H9 (cell line): ENCODE measurements at regions not wholly inside any gene's neighbourhood (a gene's known extent, or its start where the extent isn't known, plus 50 kb on each side); places are given as distances from the start of the nearest gene placed in this dataset.

Source experiments
- DNase-seq: peaks from one replicate; pipeline ENCODE4 v3.0.0-alpha.2; 2017
- H2AFZ ChIP-seq: one replicate; pipeline ENCODE4 v1.6.1; 2013; ENCODE audit warnings: mild to moderate bottlenecking, low read length, control low read depth, moderate library complexity
- H2AK5ac ChIP-seq: 2 replicates; pipeline ENCODE4 v1.6.1; 2013; ENCODE audit warnings: low read length, control low read depth, mixed read lengths; ENCODE audit not compliant: insufficient read length
- H2BK120ac ChIP-seq: one replicate; pipeline ENCODE4 v1.6.1; 2013; ENCODE audit warnings: low read depth, mild to moderate bottlenecking, low read length, control low read depth, inconsistent platforms; ENCODE audit not compliant: poor library complexity, severe bottlenecking
- H2BK12ac ChIP-seq: 2 replicates; pipeline ENCODE4 v1.6.1; 2013; ENCODE audit warnings: low read length, control low read depth, mixed read lengths, low read depth; ENCODE audit not compliant: insufficient read length
- H2BK15ac ChIP-seq: 2 replicates; pipeline ENCODE4 v1.6.1; 2013; ENCODE audit warnings: low read depth, low read length, control low read depth
- H2BK20ac ChIP-seq: one replicate; pipeline ENCODE4 v1.6.1; 2013; ENCODE audit warnings: low read depth, mild to moderate bottlenecking, low read length, control low read depth, inconsistent platforms; ENCODE audit not compliant: poor library complexity, severe bottlenecking
- H2BK5ac ChIP-seq: 2 replicates; pipeline ENCODE4 v1.6.1; 2013; ENCODE audit warnings: low read length, control low read depth, mixed read lengths; ENCODE audit not compliant: insufficient read length
- H3K14ac ChIP-seq: 2 replicates; pipeline ENCODE4 v1.6.1; 2013; ENCODE audit warnings: low read length, control low read depth; ENCODE audit not compliant: insufficient read depth
- H3K18ac ChIP-seq: 2 replicates; pipeline ENCODE4 v1.6.1; 2013; ENCODE audit warnings: low read depth, mild to moderate bottlenecking, mixed read lengths, low read length, control low read depth; ENCODE audit not compliant: insufficient read length
- H3K23ac ChIP-seq: 2 replicates; pipeline ENCODE4 v1.6.1; 2013; ENCODE audit warnings: low read length, control low read depth, mixed read lengths, low read depth; ENCODE audit not compliant: insufficient read length
- H3K23me2 ChIP-seq: 2 replicates; pipeline ENCODE4 v1.6.1; 2013; ENCODE audit warnings: low read depth, mild to moderate bottlenecking, mixed read lengths, low read length, control low read depth; ENCODE audit not compliant: insufficient read length, poor library complexity, severe bottlenecking
- H3K27ac ChIP-seq: 2 replicates; pipeline ENCODE4 v1.5.1; 2013; ENCODE audit warnings: low read length, control low read depth, mixed read lengths, low read depth; ENCODE audit not compliant: insufficient read length
- H3K27me3 ChIP-seq: 2 replicates; pipeline ENCODE4 v1.6.1; 2013; ENCODE audit warnings: low read length, control low read depth, inconsistent platforms; ENCODE audit not compliant: insufficient read depth
- H3K4ac ChIP-seq: 2 replicates; pipeline ENCODE4 v1.6.1; 2013; ENCODE audit warnings: low read depth, mild to moderate bottlenecking, control low read depth, inconsistent platforms, low read length, moderate library complexity
- H3K4me1 ChIP-seq: 2 replicates; pipeline ENCODE4 v1.6.1; 2013; ENCODE audit warnings: low read length, control low read depth, inconsistent platforms; ENCODE audit not compliant: insufficient read depth
- H3K4me2 ChIP-seq: 2 replicates; pipeline ENCODE4 v1.6.1; 2013; ENCODE audit warnings: low read length, control low read depth, mixed read lengths; ENCODE audit not compliant: insufficient read length, insufficient read depth
- H3K56ac ChIP-seq: 2 replicates; pipeline ENCODE4 v1.6.1; 2013; ENCODE audit warnings: low read depth, mild to moderate bottlenecking, mixed read lengths, low read length, control low read depth; ENCODE audit not compliant: insufficient read length
- H3K79me1 ChIP-seq: 2 replicates; pipeline ENCODE4 v1.6.1; 2013; ENCODE audit warnings: low read depth, mild to moderate bottlenecking, moderate library complexity, low read length, control low read depth, inconsistent platforms; ENCODE audit not compliant: insufficient read depth, poor library complexity, severe bottlenecking
- H3K79me2 ChIP-seq: 2 replicates; pipeline ENCODE4 v1.6.1; 2013; ENCODE audit warnings: low read length, control low read depth, inconsistent platforms; ENCODE audit not compliant: insufficient read depth
- H3K9ac ChIP-seq: 2 replicates; pipeline ENCODE4 v1.6.1; 2013; ENCODE audit warnings: low read length, control low read depth, mixed read lengths; ENCODE audit not compliant: insufficient read length; ENCODE audit errors: extremely low read depth
- H3K9me3 ChIP-seq: one replicate; pipeline ENCODE4 v1.6.1; 2013; ENCODE audit warnings: low read depth, low read length, inconsistent platforms; ENCODE audit not compliant: control insufficient read depth
- H3T11ph ChIP-seq: one replicate; pipeline ENCODE4 v1.6.1; 2013; ENCODE audit warnings: mild to moderate bottlenecking, low read length, control low read depth, inconsistent platforms
- H4K20me1 ChIP-seq: one replicate; pipeline ENCODE4 v1.6.1; 2013; ENCODE audit not compliant: control insufficient read depth, insufficient read length, insufficient read depth
- H4K5ac ChIP-seq: 2 replicates; pipeline ENCODE4 v1.6.1; 2013; ENCODE audit warnings: low read depth, mild to moderate bottlenecking, mixed read lengths, low read length, control low read depth; ENCODE audit not compliant: insufficient read length
- H4K8ac ChIP-seq: replicated peaks from 2 replicates; pipeline ENCODE4 v1.6.1; 2013; ENCODE audit warnings: low read length, control low read depth, mixed read lengths, low read depth; ENCODE audit not compliant: insufficient read length
- H4K91ac ChIP-seq: 2 replicates; pipeline ENCODE4 v1.6.1; 2013; ENCODE audit warnings: low read depth, mild to moderate bottlenecking, moderate library complexity, mixed read lengths, low read length, control low read depth; ENCODE audit not compliant: insufficient read length
- H3K27ac Mint-ChIP-seq, 3 experiments: 2 replicates in 2 of 3; 3 replicates in 1 of 3; pipeline ENCODE4 v1.8.0; 2020 to 2021; ENCODE audit warnings: mixed read lengths in 3 of 3, mild to moderate bottlenecking in 1 of 3, moderate library complexity in 1 of 3
- H3K27me3 Mint-ChIP-seq: 2 replicates; pipeline ENCODE4 v1.8.0; 2021; ENCODE audit warnings: low read depth, mild to moderate bottlenecking, moderate library complexity, mixed read lengths
- H3K36me3 Mint-ChIP-seq, 3 experiments: 2 replicates in 2 of 3; 3 replicates in 1 of 3; pipeline ENCODE4 v1.8.0; 2020 to 2021; ENCODE audit warnings: low read depth in 3 of 3, mixed read lengths in 3 of 3; ENCODE audit not compliant: insufficient read depth in 1 of 3
- H3K4me1 Mint-ChIP-seq, 2 experiments: 2 replicates each; pipeline ENCODE4 v1.8.0; 2020; ENCODE audit warnings: mixed read lengths in 2 of 2
- H3K4me3 Mint-ChIP-seq, 2 experiments: 2 replicates in 1 of 2; 3 replicates in 1 of 2; pipeline ENCODE4 v1.8.0; 2020 to 2021; ENCODE audit warnings: mild to moderate bottlenecking in 2 of 2, mixed read lengths in 2 of 2, moderate library complexity in 1 of 2
- H3K9me3 Mint-ChIP-seq, 2 experiments: 2 replicates in 1 of 2; 3 replicates in 1 of 2; pipeline ENCODE4 v1.8.0; 2020; ENCODE audit warnings: mild to moderate bottlenecking in 2 of 2, mixed read lengths in 2 of 2, moderate library complexity in 1 of 2
- TF ChIP-seq, protein P1 (sequence below): fragments of 200-600 bp; sonication (generic); conservative IDR thresholded peaks from 3 replicates; pipeline ENCODE4 v1.8.0; 2021; ENCODE audit warnings: antibody characterized with exemption, mild to moderate bottlenecking

DNA sequence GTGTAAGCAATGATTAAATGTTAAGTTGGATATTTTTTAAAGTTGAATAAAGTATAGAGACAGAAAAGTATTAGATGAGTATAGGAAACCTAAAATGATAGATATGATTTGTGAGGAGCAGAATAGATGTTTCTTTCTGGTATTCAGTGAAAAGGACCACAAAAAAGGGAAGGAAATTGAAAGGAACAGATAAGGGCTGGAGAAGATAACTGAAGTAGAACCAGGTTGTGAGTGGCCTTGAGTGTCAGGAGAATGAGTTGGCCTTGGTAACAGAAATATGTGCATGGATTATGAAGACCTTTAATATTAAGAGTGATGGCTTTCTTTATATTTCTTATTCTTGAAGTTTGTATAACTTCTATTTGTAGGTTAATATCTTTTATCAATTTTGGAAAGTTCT, 543.5 kb downstream of the METTL4 start:
- H2AK5ac ChIP-seq: no peak overlapping the region
- H2BK12ac ChIP-seq: no peak overlapping the region
- H3K9ac ChIP-seq: no peak overlapping the region
- H3K79me1 ChIP-seq: no peaks in the 10 kb centered on the region
- no peaks in the 10 kb centered on the region for H3K27me3 ChIP-seq
- H2AFZ ChIP-seq: no peak overlapping the region
- H3K56ac ChIP-seq: no peak overlapping the region
- Mint-ChIP-seq H3K4me1 (peaks cover 15 to 23% of the 10 kb centered on the region in 2 experiments), H3K4me3 (no peak overlapping the region), H3K9me3 (no peaks in the 10 kb centered on the region), H3K36me3 (no peaks in the 10 kb centered on the region), H3K27ac (no peak overlapping the region), H3K27me3 (no peaks in the 10 kb centered on the region)
- no peak for DNase-seq
- H3K9me3 ChIP-seq: no peaks in the 10 kb centered on the region
- H2BK5ac ChIP-seq: no peak overlapping the region
- no peak overlapping the region for H3K14ac ChIP-seq
- no peak overlapping the region for H3K18ac ChIP-seq
- H3K4me2 ChIP-seq: no peak overlapping the region
- H4K8ac ChIP-seq: no peak overlapping the region
- no peaks in the 10 kb centered on the region; the same call in 1 of the 2 replicates for H3K4me1 ChIP-seq
- H3K4ac ChIP-seq: no peak overlapping the region
- TF ChIP-seq, protein P1, sequence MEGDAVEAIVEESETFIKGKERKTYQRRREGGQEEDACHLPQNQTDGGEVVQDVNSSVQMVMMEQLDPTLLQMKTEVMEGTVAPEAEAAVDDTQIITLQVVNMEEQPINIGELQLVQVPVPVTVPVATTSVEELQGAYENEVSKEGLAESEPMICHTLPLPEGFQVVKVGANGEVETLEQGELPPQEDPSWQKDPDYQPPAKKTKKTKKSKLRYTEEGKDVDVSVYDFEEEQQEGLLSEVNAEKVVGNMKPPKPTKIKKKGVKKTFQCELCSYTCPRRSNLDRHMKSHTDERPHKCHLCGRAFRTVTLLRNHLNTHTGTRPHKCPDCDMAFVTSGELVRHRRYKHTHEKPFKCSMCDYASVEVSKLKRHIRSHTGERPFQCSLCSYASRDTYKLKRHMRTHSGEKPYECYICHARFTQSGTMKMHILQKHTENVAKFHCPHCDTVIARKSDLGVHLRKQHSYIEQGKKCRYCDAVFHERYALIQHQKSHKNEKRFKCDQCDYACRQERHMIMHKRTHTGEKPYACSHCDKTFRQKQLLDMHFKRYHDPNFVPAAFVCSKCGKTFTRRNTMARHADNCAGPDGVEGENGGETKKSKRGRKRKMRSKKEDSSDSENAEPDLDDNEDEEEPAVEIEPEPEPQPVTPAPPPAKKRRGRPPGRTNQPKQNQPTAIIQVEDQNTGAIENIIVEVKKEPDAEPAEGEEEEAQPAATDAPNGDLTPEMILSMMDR: no peak
- no peak overlapping the region for H3T11ph ChIP-seq
- no peak overlapping the region for H4K91ac ChIP-seq
- no peak overlapping the region for H4K5ac ChIP-seq
- H3K79me2 ChIP-seq: no peaks in the 10 kb centered on the region
- H3K23me2 ChIP-seq: no peaks in the 10 kb centered on the region
- no peak overlapping the region for H2BK120ac ChIP-seq
- H3K23ac ChIP-seq: no peak overlapping the region
- no peaks in the 10 kb centered on the region for H4K20me1 ChIP-seq
- H2BK15ac ChIP-seq: no peak overlapping the region
- no peak overlapping the region for H2BK20ac ChIP-seq
- no peak overlapping the region for H3K27ac ChIP-seq
